Keratinocyte (primary cell): ENCODE measurements at regions not wholly inside any gene's neighbourhood (a gene's known extent, or its start where the extent isn't known, plus 50 kb on each side); places are given as distances from the start of the nearest gene placed in this dataset.

Experiments
- DNase-seq: peaks from one replicate; pipeline ENCODE4 v3.0.0-alpha.2; 2011; ENCODE audit warnings: low read depth, missing footprints, low spot score
- FAIRE-seq: peaks from 2 replicates; lab custom pipeline; 2011; peaks lifted over from hg19 to GRCh38; lab: Jason Lieb, UNC
- H2AFZ ChIP-seq: 2 replicates; pipeline ENCODE4 v1.6.0; 2012; ENCODE audit warnings: low read length, control low read depth, inconsistent platforms; ENCODE audit not compliant: control insufficient read depth
- H3K27ac ChIP-seq: 2 replicates; pipeline ENCODE4 v1.5.1; 2011; ENCODE audit warnings: low read length; ENCODE audit not compliant: control insufficient read depth, insufficient read depth
- H3K27me3 ChIP-seq: 3 replicates; pipeline ENCODE4 v1.6.0; 2011; ENCODE audit warnings: low read length; ENCODE audit not compliant: control insufficient read depth, insufficient read depth; ENCODE audit errors: extremely low read depth
- H3K36me3 ChIP-seq, 2 experiments: 2 replicates in 1 of 2; 3 replicates in 1 of 2; pipeline ENCODE4 v1.5.1; 2011; ENCODE audit warnings: low read length in 2 of 2, mild to moderate bottlenecking in 1 of 2; ENCODE audit not compliant: control insufficient read depth in 2 of 2, insufficient read depth in 2 of 2; ENCODE audit errors: extremely low read depth in 1 of 2
- H3K4me1 ChIP-seq: 3 replicates; pipeline ENCODE4 v1.5.1; 2011; ENCODE audit warnings: low read length; ENCODE audit not compliant: control insufficient read depth, insufficient read depth; ENCODE audit errors: extremely low read depth
- H3K4me2 ChIP-seq: 3 replicates; pipeline ENCODE4 v1.6.0; 2011; ENCODE audit warnings: low read depth, low read length; ENCODE audit not compliant: control insufficient read depth, insufficient read depth; ENCODE audit errors: extremely low read depth
- H3K4me3 ChIP-seq, 3 experiments: fragments of 200-600 bp in 1 of 3; sonication (generic) in 1 of 3; 2 replicates in 2 of 3; 3 replicates in 1 of 3; pipeline ENCODE4 v1.5.1; 2011 to 2016; ENCODE audit warnings: low read length in 3 of 3, mild to moderate bottlenecking in 3 of 3, control low read depth in 2 of 3, inconsistent platforms in 1 of 3, low read depth in 1 of 3, mixed read lengths in 1 of 3, mixed run types in 1 of 3, moderate library complexity in 1 of 3; ENCODE audit not compliant: control insufficient read depth in 2 of 3, insufficient read depth in 2 of 3; ENCODE audit errors: extremely low read depth in 1 of 3
- H3K79me2 ChIP-seq: 2 replicates; pipeline ENCODE4 v1.6.0; 2012; ENCODE audit warnings: low read length; ENCODE audit not compliant: control insufficient read depth, insufficient read depth
- H3K9ac ChIP-seq: 3 replicates; pipeline ENCODE4 v1.6.0; 2011; ENCODE audit warnings: low read length; ENCODE audit not compliant: control insufficient read depth, insufficient read depth; ENCODE audit errors: extremely low read depth
- H3K9me1 ChIP-seq: 3 replicates; pipeline ENCODE4 v1.6.0; 2011; ENCODE audit warnings: low read length; ENCODE audit not compliant: control insufficient read depth, insufficient read depth; ENCODE audit errors: extremely low read depth
- H3K9me3 ChIP-seq: 2 replicates; pipeline ENCODE4 v1.5.1; 2012; ENCODE audit warnings: low read depth, low read length; ENCODE audit not compliant: control insufficient read depth
- H4K20me1 ChIP-seq: 3 replicates; pipeline ENCODE4 v1.6.0; 2011; ENCODE audit warnings: low read length; ENCODE audit not compliant: control insufficient read depth, insufficient read depth; ENCODE audit errors: extremely low read depth
- CTCF ChIP-seq, 3 experiments: IDR thresholded peaks in 1 of 3; conservative IDR thresholded peaks in 1 of 3; optimal IDR thresholded peaks in 1 of 3; 2 replicates in 2 of 3; 3 replicates in 1 of 3; pipeline versions ENCODE3 to v1.5.1; 2011; ENCODE audit warnings: low read length in 3 of 3, mild to moderate bottlenecking in 3 of 3, moderate library complexity in 2 of 3, control low read depth in 1 of 3, inconsistent platforms in 1 of 3; ENCODE audit not compliant: insufficient read depth in 2 of 3; ENCODE audit errors: extremely low read depth in 1 of 3
- EZH2 ChIP-seq: IDR thresholded peaks from one replicate; pipeline ENCODE4 v1.6.1; 2012; ENCODE audit warnings: inconsistent platforms, mild to moderate bottlenecking, low read length, moderate library complexity
- dilution Hi-C: fragments of 300-500 bp; cut with MboI; formaldehyde crosslinking; loops from one replicate; pipeline ENCODE4 v1.7.0; 2020; ENCODE audit warnings: low sequenced_read_pairs; ENCODE audit not compliant: extremely low pct_ligation_motif_present

GRCh38 chr6:111973927-111974639, 79.8 kb upstream of the CCN6 start:
- FAIRE-seq (no peak), DNase-seq (no peak)
- peak overlapping the region; percentile 99 for H3K27ac ChIP-seq
- peak overlapping the region; percentile 90 for H3K4me2 ChIP-seq
- H4K20me1 ChIP-seq = no peaks in the 10 kb centered on the region
- peaks cover 44% of the 10 kb centered on the region for H3K4me1 ChIP-seq
- H3K36me3 ChIP-seq = no peaks in the 10 kb centered on the region
- no peaks in the 10 kb centered on the region for H3K9me3 ChIP-seq
- H3K4me3 ChIP-seq = peak overlapping the region in 1 of 3 experiments; percentile 42
- peak overlapping the region; percentile 90 for H3K9ac ChIP-seq
- no peaks in the 10 kb centered on the region for H3K9me1 ChIP-seq
- no peaks in the 10 kb centered on the region for H3K27me3 ChIP-seq
- dilution Hi-C loops = loop anchor here (25.0 kb wide), 1 partner anchor 262 kb away; no protein-coding TSS in a partner anchor
- no peak overlapping the region for H2AFZ ChIP-seq
- TF ChIP-seq CTCF (optimal IDR thresholded peaks at IDR 0.05 in 1 of 3, IDR thresholded peaks at IDR 0.05 in 1 of 3, conservative IDR thresholded peaks at IDR 0.05 in 1 of 3; ENCODE audit: extremely low read depth in 1 of 3, insufficient read depth in 2 of 3, low read length in 3 of 3) (no peak), EZH2 (no peak)
- H3K79me2 ChIP-seq = no peaks in the 10 kb centered on the region

- no peak overlapping the region for H3K4me2 ChIP-seq
- H3K4me3 ChIP-seq = no peak overlapping the region
- TF ChIP-seq CTCF (optimal IDR thresholded peaks at IDR 0.05 in 1 of 3, IDR thresholded peaks at IDR 0.05 in 1 of 3, conservative IDR thresholded peaks at IDR 0.05 in 1 of 3; ENCODE audit: extremely low read depth in 1 of 3, insufficient read depth in 2 of 3, low read length in 3 of 3) = no peak
- TF ChIP-seq EZH2 = no peak
- H3K9me3 ChIP-seq = no peaks in the 10 kb centered on the region
- H3K4me1 ChIP-seq = peaks cover 45% of the 10 kb centered on the region
- no peaks in the 10 kb centered on the region for H3K9me1 ChIP-seq
- no peak overlapping the region for H2AFZ ChIP-seq
- H3K27me3 ChIP-seq = no peaks in the 10 kb centered on the region
- no peaks in the 10 kb centered on the region for H4K20me1 ChIP-seq
- dilution Hi-C loops = no loop called here
- DNase-seq = no peak
- no peak overlapping the region for H3K9ac ChIP-seq
- no peaks in the 10 kb centered on the region for H3K79me2 ChIP-seq
- H3K27ac ChIP-seq = no peak overlapping the region
- H3K36me3 ChIP-seq = no peaks in the 10 kb centered on the region
- no peak for FAIRE-seq
These were observed 78.4 kb upstream of the CCN6 start for GRCh38 chr6:111975466-111975865.
